SK-N-MC (cell line): ENCODE measurements at regions not wholly inside any gene's neighbourhood (a gene's known extent, or its start where the extent isn't known, plus 50 kb on each side); places are given as distances from the start of the nearest gene placed in this dataset.

Experiments
- EZH2 ChIP-seq: fragments of 200-600 bp; sonication (generic); IDR thresholded peaks from one replicate; pipeline ENCODE4 v1.6.1; 2017; ENCODE audit warnings: antibody characterized with exemption
- POLR2AphosphoS5 ChIP-seq: IDR thresholded peaks from 2 replicates; pipeline ENCODE4 v1.6.1; 2012; ENCODE audit warnings: mild to moderate bottlenecking, low read depth, low read length, borderline replicate concordance

- TF ChIP-seq POLR2AphosphoS5 = no peak
- TF ChIP-seq EZH2 = no peak
Observed at GRCh38 chr2:219702796-219703545, 75.5 kb downstream of the SLC4A3 start.
